ENCODE measurements at regions not wholly inside any gene's neighbourhood (a gene's known extent, or its start where the extent isn't known, plus 50 kb on each side); places are given as distances from the start of the nearest gene placed in this dataset.

DNA sequence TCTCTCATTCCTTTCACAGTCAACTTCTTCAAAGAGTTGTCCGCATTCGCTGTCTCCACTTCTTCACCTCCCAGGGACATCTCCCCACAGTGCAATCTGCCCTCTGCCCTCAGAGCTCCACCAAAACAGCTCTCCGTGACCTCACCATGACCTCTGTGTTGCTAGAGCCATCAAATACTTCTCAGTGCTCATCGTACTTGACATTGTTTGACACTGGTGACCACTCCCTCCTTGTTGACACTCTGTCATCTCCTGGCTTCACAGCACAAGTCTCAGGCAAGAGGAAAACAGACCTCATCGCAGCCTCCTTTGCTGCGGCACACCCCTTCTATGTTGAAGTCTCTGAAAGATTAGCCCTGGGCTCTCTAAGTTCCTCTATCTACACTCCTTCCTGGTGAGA is 90.5 kb upstream of the CCDC160 start:
- TF ChIP-seq EZH2 (optimal IDR thresholded peaks at IDR 0.05; ENCODE audit: low read depth, low read length) (no peak), EZH2phosphoT487 (IDR thresholded peaks at IDR 0.05; ENCODE audit: low read length) (no peak)
- TF ChIP-seq, protein P1, sequence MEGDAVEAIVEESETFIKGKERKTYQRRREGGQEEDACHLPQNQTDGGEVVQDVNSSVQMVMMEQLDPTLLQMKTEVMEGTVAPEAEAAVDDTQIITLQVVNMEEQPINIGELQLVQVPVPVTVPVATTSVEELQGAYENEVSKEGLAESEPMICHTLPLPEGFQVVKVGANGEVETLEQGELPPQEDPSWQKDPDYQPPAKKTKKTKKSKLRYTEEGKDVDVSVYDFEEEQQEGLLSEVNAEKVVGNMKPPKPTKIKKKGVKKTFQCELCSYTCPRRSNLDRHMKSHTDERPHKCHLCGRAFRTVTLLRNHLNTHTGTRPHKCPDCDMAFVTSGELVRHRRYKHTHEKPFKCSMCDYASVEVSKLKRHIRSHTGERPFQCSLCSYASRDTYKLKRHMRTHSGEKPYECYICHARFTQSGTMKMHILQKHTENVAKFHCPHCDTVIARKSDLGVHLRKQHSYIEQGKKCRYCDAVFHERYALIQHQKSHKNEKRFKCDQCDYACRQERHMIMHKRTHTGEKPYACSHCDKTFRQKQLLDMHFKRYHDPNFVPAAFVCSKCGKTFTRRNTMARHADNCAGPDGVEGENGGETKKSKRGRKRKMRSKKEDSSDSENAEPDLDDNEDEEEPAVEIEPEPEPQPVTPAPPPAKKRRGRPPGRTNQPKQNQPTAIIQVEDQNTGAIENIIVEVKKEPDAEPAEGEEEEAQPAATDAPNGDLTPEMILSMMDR (IDR thresholded peaks at IDR 0.05; ENCODE audit: low read length) = no peak

Data from MM.1S (cell line).